ENCODE measurements at regions not wholly inside any gene's neighbourhood (a gene's known extent, or its start where the extent isn't known, plus 50 kb on each side); places are given as distances from the start of the nearest gene placed in this dataset.

DNA sequence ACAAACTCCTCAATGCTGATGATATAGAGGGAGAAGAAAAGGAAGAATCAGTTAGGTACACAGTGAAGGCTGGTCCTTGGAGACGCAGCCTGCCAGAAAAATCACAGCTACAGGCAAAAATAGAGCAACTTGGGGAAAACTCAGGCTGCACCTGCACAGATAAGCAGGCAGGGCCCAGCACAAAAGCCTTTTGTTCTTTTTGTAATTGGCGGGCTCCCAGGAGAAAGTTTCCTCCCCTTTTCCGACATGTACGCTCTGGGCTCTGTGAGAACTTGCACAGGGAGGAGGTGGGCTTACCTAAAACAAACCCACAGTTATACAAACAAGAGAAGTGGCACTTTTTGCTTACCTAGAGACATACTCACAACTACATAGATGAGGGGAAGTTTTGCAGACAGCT is 813.4 kb upstream of the EPHA6 start:
- TF ChIP-seq, protein P1, sequence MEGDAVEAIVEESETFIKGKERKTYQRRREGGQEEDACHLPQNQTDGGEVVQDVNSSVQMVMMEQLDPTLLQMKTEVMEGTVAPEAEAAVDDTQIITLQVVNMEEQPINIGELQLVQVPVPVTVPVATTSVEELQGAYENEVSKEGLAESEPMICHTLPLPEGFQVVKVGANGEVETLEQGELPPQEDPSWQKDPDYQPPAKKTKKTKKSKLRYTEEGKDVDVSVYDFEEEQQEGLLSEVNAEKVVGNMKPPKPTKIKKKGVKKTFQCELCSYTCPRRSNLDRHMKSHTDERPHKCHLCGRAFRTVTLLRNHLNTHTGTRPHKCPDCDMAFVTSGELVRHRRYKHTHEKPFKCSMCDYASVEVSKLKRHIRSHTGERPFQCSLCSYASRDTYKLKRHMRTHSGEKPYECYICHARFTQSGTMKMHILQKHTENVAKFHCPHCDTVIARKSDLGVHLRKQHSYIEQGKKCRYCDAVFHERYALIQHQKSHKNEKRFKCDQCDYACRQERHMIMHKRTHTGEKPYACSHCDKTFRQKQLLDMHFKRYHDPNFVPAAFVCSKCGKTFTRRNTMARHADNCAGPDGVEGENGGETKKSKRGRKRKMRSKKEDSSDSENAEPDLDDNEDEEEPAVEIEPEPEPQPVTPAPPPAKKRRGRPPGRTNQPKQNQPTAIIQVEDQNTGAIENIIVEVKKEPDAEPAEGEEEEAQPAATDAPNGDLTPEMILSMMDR (IDR thresholded peaks at IDR 0.05), result no peak
- TF ChIP-seq ZNF121 (CRISPR knock-in tag; IDR thresholded peaks at IDR 0.05) (no peak), CREB1 (CRISPR knock-in tag; IDR thresholded peaks at IDR 0.05) (no peak), FOXP1 (CRISPR knock-in tag; IDR thresholded peaks at IDR 0.05; ENCODE audit: borderline replicate concordance) (no peak), NR1H2 (CRISPR knock-in tag; IDR thresholded peaks at IDR 0.05) (no peak), PRDM15 (CRISPR knock-in tag; IDR thresholded peaks at IDR 0.05) (no peak), USF2 (CRISPR knock-in tag; IDR thresholded peaks at IDR 0.05) (no peak), E2F1 (CRISPR knock-in tag; IDR thresholded peaks at IDR 0.05) (no peak), EMX1 (CRISPR knock-in tag; IDR thresholded peaks at IDR 0.05) (no peak), TEAD4 (CRISPR knock-in tag; IDR thresholded peaks at IDR 0.05) (no peak)

Data from WTC11 (cell line).